ENCODE measurements at regions not wholly inside any gene's neighbourhood (a gene's known extent, or its start where the extent isn't known, plus 50 kb on each side); places are given as distances from the start of the nearest gene placed in this dataset.

GRCh38 chr2:239600650-239601049 is 199.8 kb upstream of the HDAC4 start:
- Histone ChIP-seq H3K4me3 (no peak overlapping the region), H3K4me1 (no peaks in the 10 kb centered on the region), H3K9me3 (no peaks in the 10 kb centered on the region), H3K27ac (no peak overlapping the region), H3K27me3 (peaks cover 0 to 2% (median 0%) of the 10 kb centered on the region in 4 donors), H3K36me3 (no peaks in the 10 kb centered on the region)
- ATAC-seq (no peak), FAIRE-seq (no peak), DNase-seq (peak in 1 of 6 donors; percentile 39)
- no peak for TF ChIP-seq CTCF (IDR thresholded peaks at IDR 0.05)
- 57 to 65% methylated on average over 4 to 5 of the region's 5 CpGs for WGBS, 2 donors
- intact Hi-C loops (cut with DNase I), result no loop called here

GRCh38 chr2:239600001-239600593 is 199.3 kb upstream of the HDAC4 start:
- Histone ChIP-seq H3K27ac (no peak overlapping the region), H3K27me3 (no peaks in the 10 kb centered on the region), H3K4me3 (no peak overlapping the region), H3K36me3 (no peaks in the 10 kb centered on the region), H3K9me3 (no peaks in the 10 kb centered on the region), H3K4me1 (no peaks in the 10 kb centered on the region)
- peak in 1 of 6 donors; percentile 27 for DNase-seq
- FAIRE-seq, result no peak
- ATAC-seq, result no peak
- WGBS, 2 donors, result 61 to 67% methylated on average over 14 of the region's 14 CpGs
- TF ChIP-seq CTCF (IDR thresholded peaks at IDR 0.05), result no peak
- intact Hi-C loops (cut with DNase I), result no loop called here

- ATAC-seq (no peak), FAIRE-seq (no peak), DNase-seq (peak in 1 of 6 donors; percentile 35)
- H3K4me3 ChIP-seq, result no peak overlapping the region
- H3K9me3 ChIP-seq, result no peaks in the 10 kb centered on the region
- no peaks in the 10 kb centered on the region for H3K4me1 ChIP-seq
- H3K27me3 ChIP-seq, result no peaks in the 10 kb centered on the region
- H3K36me3 ChIP-seq, result no peaks in the 10 kb centered on the region
- intact Hi-C loops (cut with DNase I), result no loop called here
- no peak for TF ChIP-seq CTCF (IDR thresholded peaks at IDR 0.05)
- H3K27ac ChIP-seq, result no peak overlapping the region
- 71 to 81% methylated on average over 14 of the region's 14 CpGs for WGBS, 2 donors
Observed at GRCh38 chr2:239599299-239599698, 198.5 kb upstream of the HDAC4 start.

GRCh38 chr2:239598732-239599090 is 197.9 kb upstream of the HDAC4 start:
- intact Hi-C loops (cut with DNase I), result no loop called here
- ATAC-seq (no peak), FAIRE-seq (no peak), DNase-seq (peak in 1 of 6 donors; percentile 45)
- Histone ChIP-seq H3K4me3 (no peak overlapping the region), H3K36me3 (no peaks in the 10 kb centered on the region), H3K27ac (no peak overlapping the region), H3K9me3 (no peaks in the 10 kb centered on the region), H3K27me3 (no peaks in the 10 kb centered on the region), H3K4me1 (no peaks in the 10 kb centered on the region)
- TF ChIP-seq CTCF (IDR thresholded peaks at IDR 0.05), result no peak
- 47 to 49% methylated on average over 5 of the region's 5 CpGs for WGBS, 2 donors

GRCh38 chr2:239598011-239598731 is 197.4 kb upstream of the HDAC4 start:
- FAIRE-seq (no peak), ATAC-seq (no peak), DNase-seq (peak in 1 of 6 donors; percentile 31)
- Histone ChIP-seq H3K4me1 (no peaks in the 10 kb centered on the region), H3K27me3 (no peaks in the 10 kb centered on the region), H3K9me3 (no peaks in the 10 kb centered on the region), H3K4me3 (no peak overlapping the region), H3K27ac (no peak overlapping the region), H3K36me3 (no peaks in the 10 kb centered on the region)
- intact Hi-C loops (cut with DNase I), result no loop called here
- 72 to 79% methylated on average over 23 of the region's 23 CpGs for WGBS, 2 donors
- no peak for TF ChIP-seq CTCF (IDR thresholded peaks at IDR 0.05)

Data from pancreas (tissue), 10 donors.